ENCODE measurements at regions not wholly inside any gene's neighbourhood (a gene's known extent, or its start where the extent isn't known, plus 50 kb on each side); places are given as distances from the start of the nearest gene placed in this dataset.
"Not testable (repeated sequence)": the region's sequence is repeated elsewhere in the genome, so short reads cannot be mapped to it uniquely, and the experiment has no call there.

- FAIRE-seq (no peak), DNase-seq (ENCODE audit: insufficient read length, low spot score) (no peak)
- TF ChIP-seq CTCF (IDR thresholded peaks at IDR 0.05; ENCODE audit: insufficient read depth, missing control alignments) = no peak
These were observed 339.7 kb upstream of the IRX2 start for GRCh38 chr5:3091040-3091774.

- FAIRE-seq; DNase-seq (ENCODE audit: insufficient read length, low spot score): not testable (repeated sequence)
These were observed 338.8 kb upstream of the IRX2 start for GRCh38 chr5:3090305-3090704.

- no peak for TF ChIP-seq CTCF (IDR thresholded peaks at IDR 0.05; ENCODE audit: insufficient read depth, missing control alignments)
These were observed 328.9 kb upstream of the IRX2 start for GRCh38 chr5:3080366-3080765.

GRCh38 chr5:3077684-3078083 is 326.2 kb upstream of the IRX2 start:
- no peak for DNase-seq (ENCODE audit: insufficient read length, low spot score)
- no peak for TF ChIP-seq CTCF (IDR thresholded peaks at IDR 0.05; ENCODE audit: insufficient read depth, missing control alignments)
- no peak for FAIRE-seq

More at GRCh38 chr5:3080366-3080765, 328.9 kb upstream of the IRX2 start:
- FAIRE-seq (no peak), DNase-seq (ENCODE audit: insufficient read length, low spot score) (no peak)

GRCh38 chr5:3075309-3075708 is 323.8 kb upstream of the IRX2 start:
- TF ChIP-seq CTCF (IDR thresholded peaks at IDR 0.05; ENCODE audit: insufficient read depth, missing control alignments) = no peak
- FAIRE-seq = no peak

GRCh38 chr5:3068401-3068800 is 316.9 kb upstream of the IRX2 start:
- DNase-seq (ENCODE audit: insufficient read length, low spot score) (no peak), FAIRE-seq (no peak)
- no peak for TF ChIP-seq CTCF (IDR thresholded peaks at IDR 0.05; ENCODE audit: insufficient read depth, missing control alignments)

More at GRCh38 chr5:3075309-3075708, 323.8 kb upstream of the IRX2 start:
- no peak for DNase-seq (ENCODE audit: insufficient read length, low spot score)

- DNase-seq (ENCODE audit: insufficient read length, low spot score) (no peak), FAIRE-seq (no peak)
- no peak for TF ChIP-seq CTCF (IDR thresholded peaks at IDR 0.05; ENCODE audit: insufficient read depth, missing control alignments)
These were observed 308.8 kb upstream of the IRX2 start for GRCh38 chr5:3060283-3060682.
